ENCODE measurements at regions not wholly inside any gene's neighbourhood (a gene's known extent, or its start where the extent isn't known, plus 50 kb on each side); places are given as distances from the start of the nearest gene placed in this dataset.

DNA sequence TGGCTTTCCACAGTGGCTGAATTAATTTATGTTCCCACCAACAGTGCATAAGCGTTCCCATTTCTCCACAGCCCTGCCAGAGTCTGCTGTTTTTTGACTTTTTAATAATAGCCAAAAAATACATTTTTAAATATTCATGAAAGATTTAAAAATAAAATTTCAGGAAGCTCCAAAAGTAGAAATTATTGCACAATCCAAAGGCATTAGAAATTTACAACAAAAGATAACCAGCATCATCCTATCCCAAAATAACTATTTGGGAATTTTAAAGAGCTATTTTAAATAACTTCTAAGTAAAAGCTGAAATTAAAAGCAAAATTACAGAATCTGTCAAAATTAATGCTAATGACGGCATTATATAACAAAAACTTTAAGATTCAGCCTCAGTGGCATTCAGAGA is 131.5 kb downstream of the QDPR start:
- DNase-seq (ENCODE audit: low read depth, low spot score): no peak
- no peak overlapping the region for H3K9ac ChIP-seq (ENCODE audit: control insufficient read depth, extremely low read depth, insufficient read depth, low read length)
- H3K4me2 ChIP-seq (ENCODE audit: control insufficient read depth, extremely low read depth, insufficient read depth, low read depth, low read length): no peak overlapping the region
- H3K36me3 ChIP-seq (ENCODE audit: control insufficient read depth in 2 of 2, extremely low read depth in 1 of 2, insufficient read depth in 2 of 2, low read length in 2 of 2): no peaks in the 10 kb centered on the region
- H3K4me1 ChIP-seq (ENCODE audit: control insufficient read depth, extremely low read depth, insufficient read depth, low read length): no peaks in the 10 kb centered on the region
- H3K27ac ChIP-seq (ENCODE audit: control insufficient read depth, insufficient read depth, low read length): no peak overlapping the region
- H3K9me3 ChIP-seq (ENCODE audit: control insufficient read depth, low read depth, low read length): no peaks in the 10 kb centered on the region
- TF ChIP-seq EZH2 (IDR thresholded peaks at IDR 0.05; ENCODE audit: low read length) (no peak), CTCF (optimal IDR thresholded peaks at IDR 0.05 in 1 of 3, IDR thresholded peaks at IDR 0.05 in 1 of 3, conservative IDR thresholded peaks at IDR 0.05 in 1 of 3; ENCODE audit: extremely low read depth in 1 of 3, insufficient read depth in 2 of 3, low read length in 3 of 3) (no peak)
- H3K27me3 ChIP-seq (ENCODE audit: control insufficient read depth, extremely low read depth, insufficient read depth, low read length): no peaks in the 10 kb centered on the region
- H3K9me1 ChIP-seq (ENCODE audit: control insufficient read depth, extremely low read depth, insufficient read depth, low read length): no peaks in the 10 kb centered on the region
- H4K20me1 ChIP-seq (ENCODE audit: control insufficient read depth, extremely low read depth, insufficient read depth, low read length): no peaks in the 10 kb centered on the region
- no peak for FAIRE-seq
- H3K4me3 ChIP-seq (ENCODE audit: control insufficient read depth in 2 of 3, extremely low read depth in 1 of 3, insufficient read depth in 2 of 3, low read depth in 1 of 3, low read length in 3 of 3): no peak overlapping the region
- H3K79me2 ChIP-seq (ENCODE audit: control insufficient read depth, insufficient read depth, low read length): no peaks in the 10 kb centered on the region
- dilution Hi-C loops (cut with MboI; ENCODE audit: extremely low pct_ligation_motif_present, low sequenced_read_pairs): no loop called here
- no peak overlapping the region for H2AFZ ChIP-seq (ENCODE audit: control insufficient read depth, low read length)

DNA sequence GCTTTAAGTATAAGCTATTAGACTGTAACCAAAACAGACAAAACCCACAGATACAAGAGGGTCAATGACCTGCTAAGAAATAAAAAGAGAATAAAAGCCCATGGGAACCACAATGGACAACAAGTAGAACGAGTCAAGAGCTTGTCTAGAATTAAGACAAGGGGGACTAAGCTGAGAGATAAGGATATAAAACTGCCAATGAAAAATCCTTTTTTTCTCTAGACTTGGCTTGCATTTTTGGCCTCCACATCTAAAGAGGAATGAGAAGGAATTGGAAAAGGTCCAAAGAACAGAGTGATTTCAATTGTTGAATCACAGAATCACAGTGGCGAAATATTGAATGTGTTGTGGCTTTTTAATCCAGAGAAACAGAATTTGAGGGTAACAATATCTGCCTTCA is 135.7 kb downstream of the QDPR start:
- dilution Hi-C loops (cut with MboI; ENCODE audit: extremely low pct_ligation_motif_present, low sequenced_read_pairs): no loop called here
- TF ChIP-seq CTCF (optimal IDR thresholded peaks at IDR 0.05 in 1 of 3, IDR thresholded peaks at IDR 0.05 in 1 of 3, conservative IDR thresholded peaks at IDR 0.05 in 1 of 3; ENCODE audit: extremely low read depth in 1 of 3, insufficient read depth in 2 of 3, low read length in 3 of 3): no peak
- TF ChIP-seq EZH2 (IDR thresholded peaks at IDR 0.05; ENCODE audit: low read length): no peak

More for the DNA sequence above, 135.7 kb downstream of the QDPR start:
- H3K4me1 ChIP-seq (ENCODE audit: control insufficient read depth, extremely low read depth, insufficient read depth, low read length): no peaks in the 10 kb centered on the region
- H3K4me2 ChIP-seq (ENCODE audit: control insufficient read depth, extremely low read depth, insufficient read depth, low read depth, low read length): no peak overlapping the region
- H3K4me3 ChIP-seq (ENCODE audit: control insufficient read depth in 2 of 3, extremely low read depth in 1 of 3, insufficient read depth in 2 of 3, low read depth in 1 of 3, low read length in 3 of 3): no peak overlapping the region
- H3K9me1 ChIP-seq (ENCODE audit: control insufficient read depth, extremely low read depth, insufficient read depth, low read length): no peaks in the 10 kb centered on the region
- no peak overlapping the region for H2AFZ ChIP-seq (ENCODE audit: control insufficient read depth, low read length)
- H4K20me1 ChIP-seq (ENCODE audit: control insufficient read depth, extremely low read depth, insufficient read depth, low read length): no peaks in the 10 kb centered on the region
- no peaks in the 10 kb centered on the region for H3K79me2 ChIP-seq (ENCODE audit: control insufficient read depth, insufficient read depth, low read length)
- DNase-seq (ENCODE audit: low read depth, low spot score): no peak
- FAIRE-seq: no peak
- no peaks in the 10 kb centered on the region for H3K9me3 ChIP-seq (ENCODE audit: control insufficient read depth, low read depth, low read length)
- H3K36me3 ChIP-seq (ENCODE audit: control insufficient read depth in 2 of 2, extremely low read depth in 1 of 2, insufficient read depth in 2 of 2, low read length in 2 of 2): no peaks in the 10 kb centered on the region
- no peak overlapping the region for H3K9ac ChIP-seq (ENCODE audit: control insufficient read depth, extremely low read depth, insufficient read depth, low read length)
- H3K27me3 ChIP-seq (ENCODE audit: control insufficient read depth, extremely low read depth, insufficient read depth, low read length): no peaks in the 10 kb centered on the region
- no peak overlapping the region for H3K27ac ChIP-seq (ENCODE audit: control insufficient read depth, insufficient read depth, low read length)

All from keratinocyte (primary cell).